ENCODE measurements at regions not wholly inside any gene's neighbourhood (a gene's known extent, or its start where the extent isn't known, plus 50 kb on each side); places are given as distances from the start of the nearest gene placed in this dataset.

DNA sequence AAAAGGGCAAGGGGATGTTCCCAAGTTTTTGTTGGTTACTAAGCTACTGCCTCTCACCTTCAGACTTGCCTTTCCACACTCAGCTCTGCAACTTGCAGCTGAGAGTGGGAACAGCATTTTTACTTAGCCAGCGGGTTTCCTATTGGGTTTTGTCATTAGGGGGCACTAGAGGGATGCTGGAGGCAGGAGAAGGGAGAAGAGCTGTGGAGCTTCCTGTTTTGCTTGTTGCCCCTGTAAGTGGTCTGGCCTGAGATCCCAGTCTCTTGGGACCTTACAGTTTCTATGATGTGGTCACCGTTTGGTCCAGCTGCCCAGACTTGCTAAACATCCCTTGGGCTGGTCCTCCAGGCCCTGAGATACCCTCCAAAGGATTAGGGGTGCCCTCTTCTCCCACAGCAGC, 209.6 kb upstream of the NLRP1 start:
- no peak for DNase-seq (ENCODE audit: low read depth in 1 of 2, low spot score in 1 of 2)
- H3K27me3 ChIP-seq (ENCODE audit: insufficient read depth, poor library complexity, severe bottlenecking): no peaks in the 10 kb centered on the region
- no peak overlapping the region for H3K4me3 ChIP-seq (replicated peaks; ENCODE audit: insufficient read depth, low read length)
- TF ChIP-seq, protein P1, sequence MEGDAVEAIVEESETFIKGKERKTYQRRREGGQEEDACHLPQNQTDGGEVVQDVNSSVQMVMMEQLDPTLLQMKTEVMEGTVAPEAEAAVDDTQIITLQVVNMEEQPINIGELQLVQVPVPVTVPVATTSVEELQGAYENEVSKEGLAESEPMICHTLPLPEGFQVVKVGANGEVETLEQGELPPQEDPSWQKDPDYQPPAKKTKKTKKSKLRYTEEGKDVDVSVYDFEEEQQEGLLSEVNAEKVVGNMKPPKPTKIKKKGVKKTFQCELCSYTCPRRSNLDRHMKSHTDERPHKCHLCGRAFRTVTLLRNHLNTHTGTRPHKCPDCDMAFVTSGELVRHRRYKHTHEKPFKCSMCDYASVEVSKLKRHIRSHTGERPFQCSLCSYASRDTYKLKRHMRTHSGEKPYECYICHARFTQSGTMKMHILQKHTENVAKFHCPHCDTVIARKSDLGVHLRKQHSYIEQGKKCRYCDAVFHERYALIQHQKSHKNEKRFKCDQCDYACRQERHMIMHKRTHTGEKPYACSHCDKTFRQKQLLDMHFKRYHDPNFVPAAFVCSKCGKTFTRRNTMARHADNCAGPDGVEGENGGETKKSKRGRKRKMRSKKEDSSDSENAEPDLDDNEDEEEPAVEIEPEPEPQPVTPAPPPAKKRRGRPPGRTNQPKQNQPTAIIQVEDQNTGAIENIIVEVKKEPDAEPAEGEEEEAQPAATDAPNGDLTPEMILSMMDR (IDR thresholded peaks at IDR 0.05; ENCODE audit: insufficient read depth, low read length): no peak
- TF ChIP-seq POLR2AphosphoS5 (IDR thresholded peaks at IDR 0.05; ENCODE audit: low read depth) (no peak), SPI1 (IDR thresholded peaks at IDR 0.05; ENCODE audit: borderline replicate concordance, low read depth) (no peak), GABPA (IDR thresholded peaks at IDR 0.05; ENCODE audit: low read depth) (no peak)
- TF ChIP-seq, protein P2, sequence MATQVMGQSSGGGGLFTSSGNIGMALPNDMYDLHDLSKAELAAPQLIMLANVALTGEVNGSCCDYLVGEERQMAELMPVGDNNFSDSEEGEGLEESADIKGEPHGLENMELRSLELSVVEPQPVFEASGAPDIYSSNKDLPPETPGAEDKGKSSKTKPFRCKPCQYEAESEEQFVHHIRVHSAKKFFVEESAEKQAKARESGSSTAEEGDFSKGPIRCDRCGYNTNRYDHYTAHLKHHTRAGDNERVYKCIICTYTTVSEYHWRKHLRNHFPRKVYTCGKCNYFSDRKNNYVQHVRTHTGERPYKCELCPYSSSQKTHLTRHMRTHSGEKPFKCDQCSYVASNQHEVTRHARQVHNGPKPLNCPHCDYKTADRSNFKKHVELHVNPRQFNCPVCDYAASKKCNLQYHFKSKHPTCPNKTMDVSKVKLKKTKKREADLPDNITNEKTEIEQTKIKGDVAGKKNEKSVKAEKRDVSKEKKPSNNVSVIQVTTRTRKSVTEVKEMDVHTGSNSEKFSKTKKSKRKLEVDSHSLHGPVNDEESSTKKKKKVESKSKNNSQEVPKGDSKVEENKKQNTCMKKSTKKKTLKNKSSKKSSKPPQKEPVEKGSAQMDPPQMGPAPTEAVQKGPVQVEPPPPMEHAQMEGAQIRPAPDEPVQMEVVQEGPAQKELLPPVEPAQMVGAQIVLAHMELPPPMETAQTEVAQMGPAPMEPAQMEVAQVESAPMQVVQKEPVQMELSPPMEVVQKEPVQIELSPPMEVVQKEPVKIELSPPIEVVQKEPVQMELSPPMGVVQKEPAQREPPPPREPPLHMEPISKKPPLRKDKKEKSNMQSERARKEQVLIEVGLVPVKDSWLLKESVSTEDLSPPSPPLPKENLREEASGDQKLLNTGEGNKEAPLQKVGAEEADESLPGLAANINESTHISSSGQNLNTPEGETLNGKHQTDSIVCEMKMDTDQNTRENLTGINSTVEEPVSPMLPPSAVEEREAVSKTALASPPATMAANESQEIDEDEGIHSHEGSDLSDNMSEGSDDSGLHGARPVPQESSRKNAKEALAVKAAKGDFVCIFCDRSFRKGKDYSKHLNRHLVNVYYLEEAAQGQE (IDR thresholded peaks at IDR 0.05; ENCODE audit: insufficient replicate concordance, low read depth): no peak
- H3K27ac ChIP-seq (replicated peaks): no peak overlapping the region

DNA sequence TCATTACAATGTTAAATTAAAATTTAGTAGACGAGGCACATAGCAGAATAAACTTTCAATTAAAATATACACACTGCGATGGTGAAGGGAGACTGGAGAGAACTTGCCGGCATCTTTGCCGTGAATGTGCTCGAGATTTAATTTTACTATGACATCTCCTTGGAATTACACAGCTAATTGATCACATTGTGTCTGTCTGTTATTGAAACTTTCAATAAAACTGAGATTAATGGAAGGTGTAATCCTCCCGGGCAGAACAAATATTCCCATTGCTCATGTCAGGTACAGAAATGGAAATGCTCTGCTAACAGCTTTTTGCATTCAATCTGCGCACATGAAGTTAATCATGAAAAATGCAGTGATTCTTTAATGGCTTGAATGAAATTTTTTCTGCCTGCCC, 210.1 kb upstream of the NLRP1 start:
- no peak for DNase-seq (ENCODE audit: low read depth in 1 of 2, low spot score in 1 of 2)
- Histone ChIP-seq H3K4me3 (replicated peaks; ENCODE audit: insufficient read depth, low read length) (no peak overlapping the region), H3K27me3 (ENCODE audit: insufficient read depth, poor library complexity, severe bottlenecking) (no peaks in the 10 kb centered on the region), H3K27ac (replicated peaks) (no peak overlapping the region)
- TF ChIP-seq, protein P2 (IDR thresholded peaks at IDR 0.05; ENCODE audit: insufficient replicate concordance, low read depth): no peak
- TF ChIP-seq SPI1 (IDR thresholded peaks at IDR 0.05; ENCODE audit: borderline replicate concordance, low read depth): no peak
- TF ChIP-seq, protein P1 (IDR thresholded peaks at IDR 0.05; ENCODE audit: insufficient read depth, low read length): no peak
- no peak for TF ChIP-seq POLR2AphosphoS5 (IDR thresholded peaks at IDR 0.05; ENCODE audit: low read depth)
- no peak for TF ChIP-seq GABPA (IDR thresholded peaks at IDR 0.05; ENCODE audit: low read depth)

- H3K27me3 ChIP-seq (ENCODE audit: insufficient read depth, poor library complexity, severe bottlenecking): no peaks in the 10 kb centered on the region
- no peak for TF ChIP-seq POLR2AphosphoS5 (IDR thresholded peaks at IDR 0.05; ENCODE audit: low read depth)
- TF ChIP-seq, protein P2 (IDR thresholded peaks at IDR 0.05; ENCODE audit: insufficient replicate concordance, low read depth): no peak
- TF ChIP-seq GABPA (IDR thresholded peaks at IDR 0.05; ENCODE audit: low read depth): no peak
- no peak overlapping the region for H3K4me3 ChIP-seq (replicated peaks; ENCODE audit: insufficient read depth, low read length)
- DNase-seq (ENCODE audit: low read depth in 1 of 2, low spot score in 1 of 2): no peak
- H3K27ac ChIP-seq (replicated peaks): no peak overlapping the region
These were observed 210.7 kb upstream of the NLRP1 start for GRCh38 chr17:5794881-5795506.

Measured in HL-60 (cell line).